HepG2 (cell line): ENCODE measurements at regions not wholly inside any gene's neighbourhood (a gene's known extent, or its start where the extent isn't known, plus 50 kb on each side); places are given as distances from the start of the nearest gene placed in this dataset.
A peak's percentile ranks its signal among the peaks of the same experiment; 100 is the strongest.
"Not testable (repeated sequence)": the region's sequence is repeated elsewhere in the genome, so short reads cannot be mapped to it uniquely, and the experiment has no call there.

Experiments
- ATAC-seq: fragments of 200-7000 bp; cut with Tn5 transposase; 3 replicates; pipeline ENCODE4 v1.9.1; 2020; ENCODE audit warnings: mild to moderate bottlenecking, moderate library complexity
- BruUV-seq: library from RNA; stranded (reverse); fragments of 400-500 nt; replicated peaks from 2 replicates; lab custom pipeline; 2021; lab: Mats Ljungman, UMichigan
- CTCF ChIA-PET: fragments of 300-600 bp; formaldehyde crosslinking; extraction: SDS; loops from one replicate; lab custom pipeline; 2021; ENCODE audit warnings: low total read pairs, inconsistent platforms, low intra/inter-chr PET ratio; lab: Yijun Ruan, JAX
- POLR2A ChIA-PET: fragments of 350-600 bp; sonication (Branson Sonifier 250); formaldehyde crosslinking; loops from one replicate; lab custom pipeline; 2020; ENCODE audit warnings: antibody characterized with exemption, inconsistent platforms; lab: Yijun Ruan, JAX
- DNase-seq: peaks from one replicate; pipeline ENCODE4 v3.0.0-alpha.2; 2015; ENCODE audit warnings: low spot score
- FAIRE-seq: peaks from 3 replicates; lab custom pipeline; 2011; peaks lifted over from hg19 to GRCh38; lab: Jason Lieb, UNC
- H2AFZ ChIP-seq: one replicate; pipeline ENCODE4 v1.6.1; 2011; ENCODE audit warnings: low read length, inconsistent platforms
- H3K27ac ChIP-seq: fragments of 300-600 bp; 3 replicates; pipeline ENCODE4 v1.8.0; 2011; ENCODE audit warnings: mixed run types, mild to moderate bottlenecking, mixed read lengths, low read length, inconsistent platforms; ENCODE audit not compliant: insufficient read depth; ENCODE audit errors: extremely low read length
- H3K27me3 ChIP-seq, 2 experiments: fragments of 200-600 bp in 1 of 2; 2 replicates in 1 of 2; 3 replicates in 1 of 2; pipeline versions ENCODE4 v1.6.0 to v1.8.0; 2011; ENCODE audit warnings: low read length in 2 of 2, mild to moderate bottlenecking in 2 of 2, moderate library complexity in 2 of 2, inconsistent platforms in 1 of 2; ENCODE audit not compliant: insufficient read depth in 2 of 2, control insufficient read depth in 1 of 2
- H3K36me3 ChIP-seq, 2 experiments: fragments of 200-600 bp in 1 of 2; replicated peaks in 1 of 2; 2 replicates in 1 of 2; 3 replicates in 1 of 2; pipeline versions ENCODE4 v1.5.1 to v1.8.0; 2011; ENCODE audit warnings: low read length in 2 of 2, inconsistent platforms in 1 of 2; ENCODE audit not compliant: insufficient read depth in 2 of 2, control insufficient read depth in 1 of 2
- H3K4me1 ChIP-seq: 2 replicates; pipeline ENCODE4 v1.5.1; 2012; ENCODE audit warnings: low read length, inconsistent platforms; ENCODE audit not compliant: insufficient read depth
- H3K4me2 ChIP-seq: 2 replicates; pipeline ENCODE4 v1.6.0; 2011; ENCODE audit warnings: low read depth, low read length, inconsistent platforms
- H3K4me3 ChIP-seq, 3 experiments: fragments of 200-600 bp in 1 of 3; sonication (generic), shearing (Covaris generic) in 1 of 3; replicated peaks in 1 of 3; 2 replicates each; pipeline ENCODE4 v1.5.1; 2011 to 2016; ENCODE audit warnings: low read length in 3 of 3, inconsistent platforms in 2 of 3, low read depth in 2 of 3, mild to moderate bottlenecking in 2 of 3, control low read depth in 1 of 3, mixed read lengths in 1 of 3; ENCODE audit not compliant: insufficient read depth in 1 of 3
- H3K79me2 ChIP-seq: one replicate; pipeline ENCODE4 v1.6.1; 2011; ENCODE audit warnings: low read length, inconsistent platforms; ENCODE audit not compliant: insufficient read depth
- H3K9ac ChIP-seq: 2 replicates; pipeline ENCODE4 v1.6.0; 2011; ENCODE audit warnings: mild to moderate bottlenecking, low read depth, low read length, inconsistent platforms; ENCODE audit not compliant: insufficient read depth
- H3K9me3 ChIP-seq: 2 replicates; pipeline ENCODE4 v1.5.1; 2012; ENCODE audit warnings: mild to moderate bottlenecking, low read length
- H4K20me1 ChIP-seq: 2 replicates; pipeline ENCODE4 v1.6.0; 2011; ENCODE audit warnings: inconsistent platforms, mild to moderate bottlenecking, low read length, moderate library complexity; ENCODE audit not compliant: insufficient read depth
- RAD51 ChIP-seq: fragments of 450-650 bp; IDR thresholded peaks from 2 replicates; pipeline ENCODE4 v1.6.1; 2016; ENCODE audit warnings: borderline replicate concordance
- WGBS: methylation state at CpG from one replicate; pipeline ENCODE4 v1.1.6; 2017; ENCODE audit warnings: low lambda C conversion rate; 5-methylcytosine and 5-hydroxymethylcytosine counted together
- in situ Hi-C: cut with HindIII; loops from 2 replicates; pipeline ENCODE4 v1.10.0; 2017; ENCODE audit warnings: low pct_unique_long_range_greater_than_20kb; ENCODE audit not compliant: extremely low pct_ligation_motif_present
- intact Hi-C: fragments of 100-400 bp; cut with micrococcal nuclease; formaldehyde crosslinking; loops from one replicate; pipeline ENCODE4 v1.10.0; 2022; ENCODE audit not compliant: unreplicated experiment

GRCh38 chr3:193926071-193926470, 209.9 kb upstream of the HES1 start:
- BruUV-seq, H3K9ac ChIP-seq, ATAC-seq, H3K9me3 ChIP-seq, H3K4me1 ChIP-seq, H3K27ac ChIP-seq, H3K4me2 ChIP-seq, intact Hi-C loops, POLR2A ChIA-PET, H4K20me1 ChIP-seq, FAIRE-seq, H3K79me2 ChIP-seq, CTCF ChIA-PET, H2AFZ ChIP-seq, H3K36me3 ChIP-seq, DNase-seq, in situ Hi-C loops, H3K27me3 ChIP-seq, H3K4me3 ChIP-seq: not testable (repeated sequence)
- WGBS, result 13% methylated on average over 1 of the region's 3 CpGs

- H3K4me1 ChIP-seq, H3K4me3 ChIP-seq, H3K36me3 ChIP-seq, CTCF ChIA-PET, H3K4me2 ChIP-seq, H3K9ac ChIP-seq, BruUV-seq, in situ Hi-C loops, POLR2A ChIA-PET, ATAC-seq, H2AFZ ChIP-seq, H3K79me2 ChIP-seq, FAIRE-seq, H3K27me3 ChIP-seq, DNase-seq, H3K27ac ChIP-seq, H4K20me1 ChIP-seq, intact Hi-C loops, H3K9me3 ChIP-seq: not testable (repeated sequence)
- WGBS, result 4% methylated on average over 5 of the region's 5 CpGs
- peak; percentile 31; the same call in 1 of the 2 replicates for TF ChIP-seq RAD51
These were observed 208.3 kb upstream of the HES1 start for GRCh38 chr3:193927413-193928206.
